HCT116 (cell line): ENCODE measurements at regions not wholly inside any gene's neighbourhood (a gene's known extent, or its start where the extent isn't known, plus 50 kb on each side); places are given as distances from the start of the nearest gene placed in this dataset.

Experiments
- CEBPB ChIP-seq: IDR thresholded peaks from 2 replicates; pipeline ENCODE4 v1.6.1; 2012; ENCODE audit warnings: low read depth
- EGR1 ChIP-seq: IDR thresholded peaks from 2 replicates; pipeline ENCODE4 v1.6.1; 2012; ENCODE audit warnings: low read depth
- EZH2 ChIP-seq: fragments of 200-600 bp; sonication (generic); IDR thresholded peaks from 2 replicates; pipeline ENCODE4 v1.6.1; 2017; ENCODE audit warnings: antibody characterized with exemption, mixed run types
- EZH2phosphoT487 ChIP-seq: fragments of 200-600 bp; IDR thresholded peaks from 2 replicates; pipeline ENCODE4 v1.6.1; 2018; ENCODE audit warnings: antibody characterized with exemption, borderline replicate concordance
- JUND ChIP-seq: IDR thresholded peaks from 2 replicates; pipeline ENCODE4 v1.6.1; 2012
- MAX ChIP-seq: IDR thresholded peaks from 2 replicates; pipeline ENCODE4 v1.6.1; 2012
- POLR2A ChIP-seq: IDR thresholded peaks from 2 replicates; pipeline ENCODE4 v1.7.0; 2011; ENCODE audit warnings: borderline replicate concordance; ENCODE audit not compliant: insufficient read depth, insufficient read length; ENCODE audit errors: extremely low read depth
- POLR2AphosphoS5 ChIP-seq: IDR thresholded peaks from 2 replicates; pipeline ENCODE4 v1.6.1; 2011; ENCODE audit warnings: mild to moderate bottlenecking, low read depth, low read length, moderate library complexity
- REST ChIP-seq: IDR thresholded peaks from 2 replicates; pipeline ENCODE4 v1.6.1; 2012; ENCODE audit warnings: low read depth
- SIN3A ChIP-seq: IDR thresholded peaks from 2 replicates; pipeline ENCODE4 v1.6.1; 2012; ENCODE audit warnings: low read depth
- ZNF274 ChIP-seq: fragments of 200-500 bp; sonication (Bioruptor generic); IDR thresholded peaks from 2 replicates; pipeline ENCODE4 v1.6.1; 2014; ENCODE audit warnings: mild to moderate bottlenecking, low read depth, low read length, inconsistent platforms
- TF ChIP-seq, protein P1 (sequence below), 3 experiments: fragments of 200-600 bp in 1 of 3; sonication (generic) in 1 of 3; IDR thresholded peaks in 2 of 3; conservative IDR thresholded peaks in 1 of 3; 2 replicates each; pipeline ENCODE4 v1.5.1; 2012 to 2017; ENCODE audit warnings: low read depth in 2 of 3, low read length in 2 of 3, antibody characterized with exemption in 1 of 3, borderline replicate concordance in 1 of 3, control low read depth in 1 of 3, mild to moderate bottlenecking in 1 of 3, mixed read lengths in 1 of 3, mixed run types in 1 of 3, moderate library complexity in 1 of 3; ENCODE audit not compliant: insufficient read depth in 1 of 3
- TF ChIP-seq, protein P2 (sequence below): IDR thresholded peaks from 2 replicates; pipeline ENCODE4 v1.6.1; 2011; ENCODE audit warnings: mild to moderate bottlenecking, low read length, moderate library complexity; ENCODE audit not compliant: insufficient replicate concordance; ENCODE audit errors: extremely low read depth

- TF ChIP-seq POLR2A (no peak), REST (no peak), POLR2AphosphoS5 (no peak), SIN3A (no peak), MAX (no peak), CEBPB (no peak), ZNF274 (no peak), EGR1 (no peak), JUND (no peak), EZH2 (no peak), EZH2phosphoT487 (no peak)
- TF ChIP-seq, protein P1, sequence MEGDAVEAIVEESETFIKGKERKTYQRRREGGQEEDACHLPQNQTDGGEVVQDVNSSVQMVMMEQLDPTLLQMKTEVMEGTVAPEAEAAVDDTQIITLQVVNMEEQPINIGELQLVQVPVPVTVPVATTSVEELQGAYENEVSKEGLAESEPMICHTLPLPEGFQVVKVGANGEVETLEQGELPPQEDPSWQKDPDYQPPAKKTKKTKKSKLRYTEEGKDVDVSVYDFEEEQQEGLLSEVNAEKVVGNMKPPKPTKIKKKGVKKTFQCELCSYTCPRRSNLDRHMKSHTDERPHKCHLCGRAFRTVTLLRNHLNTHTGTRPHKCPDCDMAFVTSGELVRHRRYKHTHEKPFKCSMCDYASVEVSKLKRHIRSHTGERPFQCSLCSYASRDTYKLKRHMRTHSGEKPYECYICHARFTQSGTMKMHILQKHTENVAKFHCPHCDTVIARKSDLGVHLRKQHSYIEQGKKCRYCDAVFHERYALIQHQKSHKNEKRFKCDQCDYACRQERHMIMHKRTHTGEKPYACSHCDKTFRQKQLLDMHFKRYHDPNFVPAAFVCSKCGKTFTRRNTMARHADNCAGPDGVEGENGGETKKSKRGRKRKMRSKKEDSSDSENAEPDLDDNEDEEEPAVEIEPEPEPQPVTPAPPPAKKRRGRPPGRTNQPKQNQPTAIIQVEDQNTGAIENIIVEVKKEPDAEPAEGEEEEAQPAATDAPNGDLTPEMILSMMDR (IDR thresholded peaks at IDR 0.05 in 2 of 3, conservative IDR thresholded peaks at IDR 0.05 in 1 of 3; ENCODE audit: borderline replicate concordance in 1 of 3, insufficient read depth in 1 of 3, low read depth in 2 of 3, low read length in 2 of 3) = no peak
- TF ChIP-seq, protein P2, sequence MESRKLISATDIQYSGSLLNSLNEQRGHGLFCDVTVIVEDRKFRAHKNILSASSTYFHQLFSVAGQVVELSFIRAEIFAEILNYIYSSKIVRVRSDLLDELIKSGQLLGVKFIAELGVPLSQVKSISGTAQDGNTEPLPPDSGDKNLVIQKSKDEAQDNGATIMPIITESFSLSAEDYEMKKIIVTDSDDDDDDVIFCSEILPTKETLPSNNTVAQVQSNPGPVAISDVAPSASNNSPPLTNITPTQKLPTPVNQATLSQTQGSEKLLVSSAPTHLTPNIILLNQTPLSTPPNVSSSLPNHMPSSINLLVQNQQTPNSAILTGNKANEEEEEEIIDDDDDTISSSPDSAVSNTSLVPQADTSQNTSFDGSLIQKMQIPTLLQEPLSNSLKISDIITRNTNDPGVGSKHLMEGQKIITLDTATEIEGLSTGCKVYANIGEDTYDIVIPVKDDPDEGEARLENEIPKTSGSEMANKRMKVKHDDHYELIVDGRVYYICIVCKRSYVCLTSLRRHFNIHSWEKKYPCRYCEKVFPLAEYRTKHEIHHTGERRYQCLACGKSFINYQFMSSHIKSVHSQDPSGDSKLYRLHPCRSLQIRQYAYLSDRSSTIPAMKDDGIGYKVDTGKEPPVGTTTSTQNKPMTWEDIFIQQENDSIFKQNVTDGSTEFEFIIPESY = no peak
Measured at GRCh38 chr1:232339073-232339472, 290.9 kb downstream of the SIPA1L2 start.
